ENCODE measurements at regions not wholly inside any gene's neighbourhood (a gene's known extent, or its start where the extent isn't known, plus 50 kb on each side); places are given as distances from the start of the nearest gene placed in this dataset.

- H3K27ac ChIP-seq: no peak overlapping the region
- TF ChIP-seq EZH2 (IDR thresholded peaks at IDR 0.05; ENCODE audit: low read depth): no peak
- TF ChIP-seq CTCF (conservative IDR thresholded peaks at IDR 0.05): no peak
- H3K4me3 ChIP-seq: no peak overlapping the region
- H3K9me3 ChIP-seq (ENCODE audit: insufficient read depth, low read depth): no peaks in the 10 kb centered on the region; the same call in 1 of the 2 replicates
- no peak overlapping the region for H3K4me2 ChIP-seq
- H3K27me3 ChIP-seq (ENCODE audit: insufficient read depth, low read depth): no peaks in the 10 kb centered on the region
- ChIA-PET POLR2A (ENCODE audit: unreplicated experiment) (interaction anchor here (0.6 kb wide), 1 partner anchor 639 kb away, joined by 3 read pairs; no protein-coding TSS in a partner anchor), CTCF (no interaction called here)
- no peaks in the 10 kb centered on the region for H3K9me2 ChIP-seq (ENCODE audit: insufficient read depth)
- BruUV-seq (replicated peaks): no TSS peak
- no peaks in the 10 kb centered on the region for H4K20me1 ChIP-seq (ENCODE audit: insufficient read depth)
- H3F3A ChIP-seq (ENCODE audit: insufficient read depth, low read depth): no peaks in the 10 kb centered on the region
- H3K4me1 ChIP-seq (replicated peaks; ENCODE audit: insufficient read depth): no peaks in the 10 kb centered on the region
- H2AFZ ChIP-seq: no peak overlapping the region
- no peaks in the 10 kb centered on the region for H3K36me3 ChIP-seq (ENCODE audit: low read depth)
- no peak for DNase-seq
- H3K79me2 ChIP-seq (ENCODE audit: low read depth): no peaks in the 10 kb centered on the region
- intact Hi-C loops (cut with micrococcal nuclease; ENCODE audit: unreplicated experiment): no loop called here
These were observed 755.7 kb downstream of the HDGFL1 start for GRCh38 chr6:23325065-23325464.

DNA sequence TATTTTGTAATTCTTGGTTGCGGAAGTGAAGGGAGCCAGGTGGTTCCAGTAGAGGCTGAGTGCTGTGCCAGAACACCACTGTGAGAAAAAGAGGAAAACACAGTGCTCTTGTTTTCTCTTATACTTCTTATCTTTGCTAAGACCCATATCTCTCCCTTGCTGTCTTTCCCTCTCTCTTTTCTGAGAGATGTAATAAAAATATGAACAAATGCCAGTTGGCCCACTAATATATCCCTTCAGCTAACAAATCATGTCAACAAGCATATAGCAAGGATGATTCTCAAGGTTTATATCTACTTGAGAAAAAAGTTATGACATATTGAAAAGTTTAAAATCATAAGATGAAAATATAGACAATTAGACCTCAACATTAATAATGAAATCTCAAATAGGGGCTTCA is 758.3 kb downstream of the HDGFL1 start:
- TF ChIP-seq CTCF (conservative IDR thresholded peaks at IDR 0.05) (no peak), EZH2 (IDR thresholded peaks at IDR 0.05; ENCODE audit: low read depth) (no peak)
- Histone ChIP-seq H3F3A (ENCODE audit: insufficient read depth, low read depth) (no peaks in the 10 kb centered on the region), H3K9me3 (ENCODE audit: insufficient read depth, low read depth) (no peaks in the 10 kb centered on the region; the same call in 1 of the 2 replicates), H3K9me2 (ENCODE audit: insufficient read depth) (no peaks in the 10 kb centered on the region), H3K4me2 (no peak overlapping the region), H3K27ac (no peak overlapping the region), H2AFZ (no peak overlapping the region), H4K20me1 (ENCODE audit: insufficient read depth) (no peaks in the 10 kb centered on the region), H3K79me2 (ENCODE audit: low read depth) (no peaks in the 10 kb centered on the region), H3K4me3 (no peak overlapping the region), H3K36me3 (ENCODE audit: low read depth) (no peaks in the 10 kb centered on the region), H3K4me1 (replicated peaks; ENCODE audit: insufficient read depth) (no peaks in the 10 kb centered on the region), H3K27me3 (ENCODE audit: insufficient read depth, low read depth) (no peaks in the 10 kb centered on the region)
- intact Hi-C loops (cut with micrococcal nuclease; ENCODE audit: unreplicated experiment): no loop called here
- DNase-seq: no peak
- ChIA-PET POLR2A (ENCODE audit: unreplicated experiment) (no interaction called here), CTCF (no interaction called here)
- BruUV-seq (replicated peaks): no TSS peak

DNA sequence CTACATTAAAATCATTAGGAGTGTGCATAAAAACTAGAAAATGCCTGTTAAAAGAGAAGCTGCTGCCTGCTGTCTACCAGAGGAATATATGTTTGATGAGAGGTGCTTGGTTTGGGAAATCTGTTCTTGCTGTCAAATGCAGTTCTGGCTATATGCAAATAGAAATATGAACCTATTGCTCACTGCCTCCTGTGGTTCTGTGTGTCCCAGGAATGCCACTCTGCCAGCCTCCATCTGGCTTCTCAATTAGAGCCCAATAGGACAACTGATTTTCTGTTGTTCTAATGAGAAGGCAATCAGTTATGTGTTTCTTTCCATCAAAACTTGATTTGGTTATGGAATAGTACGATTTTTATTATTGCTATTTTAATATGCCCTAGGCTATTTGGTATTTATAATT is 759.7 kb downstream of the HDGFL1 start:
- Histone ChIP-seq H3F3A (ENCODE audit: insufficient read depth, low read depth) (no peaks in the 10 kb centered on the region), H2AFZ (no peak overlapping the region), H3K4me3 (no peak overlapping the region), H3K4me1 (replicated peaks; ENCODE audit: insufficient read depth) (no peaks in the 10 kb centered on the region), H3K27me3 (ENCODE audit: insufficient read depth, low read depth) (no peaks in the 10 kb centered on the region), H3K9me3 (ENCODE audit: insufficient read depth, low read depth) (no peaks in the 10 kb centered on the region; the same call in 1 of the 2 replicates), H3K79me2 (ENCODE audit: low read depth) (no peaks in the 10 kb centered on the region), H3K4me2 (no peak overlapping the region), H3K27ac (no peak overlapping the region), H3K9me2 (ENCODE audit: insufficient read depth) (no peaks in the 10 kb centered on the region), H3K36me3 (ENCODE audit: low read depth) (no peaks in the 10 kb centered on the region), H4K20me1 (ENCODE audit: insufficient read depth) (no peaks in the 10 kb centered on the region)
- intact Hi-C loops (cut with micrococcal nuclease; ENCODE audit: unreplicated experiment): no loop called here
- ChIA-PET CTCF (no interaction called here), POLR2A (ENCODE audit: unreplicated experiment) (no interaction called here)
- no TSS peak for BruUV-seq (replicated peaks)
- no peak for DNase-seq
- TF ChIP-seq CTCF (conservative IDR thresholded peaks at IDR 0.05) (no peak), EZH2 (IDR thresholded peaks at IDR 0.05; ENCODE audit: low read depth) (no peak)
